Trophoblast cell (in vitro differentiated cells and primary cell): ENCODE measurements at regions not wholly inside any gene's neighbourhood (a gene's known extent, or its start where the extent isn't known, plus 50 kb on each side); places are given as distances from the start of the nearest gene placed in this dataset.

Source experiments
- DNase-seq, 2 donors: peaks; one replicate each; pipeline ENCODE4 v3.0.0-alpha.2; 2016
- H2AFZ ChIP-seq: 2 replicates; pipeline ENCODE4 v1.6.1; 2013; ENCODE audit warnings: low read length, moderate library complexity, mild to moderate bottlenecking; ENCODE audit not compliant: insufficient read depth, poor library complexity
- H2AK5ac ChIP-seq: 2 replicates; pipeline ENCODE4 v1.6.1; 2013; ENCODE audit warnings: mild to moderate bottlenecking, low read length
- H2BK120ac ChIP-seq: 2 replicates; pipeline ENCODE4 v1.6.1; 2013; ENCODE audit warnings: low read length, mild to moderate bottlenecking, moderate library complexity; ENCODE audit not compliant: insufficient read depth, poor library complexity
- H2BK12ac ChIP-seq: 2 replicates; pipeline ENCODE4 v1.6.1; 2013; ENCODE audit warnings: mild to moderate bottlenecking, low read length, moderate library complexity
- H2BK5ac ChIP-seq: 2 replicates; pipeline ENCODE4 v1.6.1; 2013; ENCODE audit warnings: low read length, low read depth, moderate library complexity, mild to moderate bottlenecking; ENCODE audit not compliant: poor library complexity
- H3K14ac ChIP-seq: 2 replicates; pipeline ENCODE4 v1.6.1; 2013; ENCODE audit warnings: mild to moderate bottlenecking, low read length
- H3K18ac ChIP-seq: 2 replicates; pipeline ENCODE4 v1.6.1; 2013; ENCODE audit warnings: mild to moderate bottlenecking, low read length
- H3K23ac ChIP-seq: 2 replicates; pipeline ENCODE4 v1.6.1; 2013; ENCODE audit warnings: low read length
- H3K27ac ChIP-seq: 2 replicates; pipeline ENCODE4 v1.5.1; 2013; ENCODE audit warnings: low read depth, mild to moderate bottlenecking, inconsistent platforms, low read length, moderate library complexity
- H3K27me3 ChIP-seq: 2 replicates; pipeline ENCODE4 v1.6.1; 2013; ENCODE audit warnings: inconsistent platforms, mild to moderate bottlenecking, low read length, moderate library complexity; ENCODE audit not compliant: insufficient read depth
- H3K36me3 ChIP-seq, 2 experiments: 1 replicate in 1 of 2; 2 replicates in 1 of 2; pipeline ENCODE4 v1.6.1; 2013; ENCODE audit warnings: low read length in 2 of 2, mild to moderate bottlenecking in 2 of 2, moderate library complexity in 1 of 2; ENCODE audit not compliant: insufficient read depth in 2 of 2, control insufficient read depth in 1 of 2
- H3K4ac ChIP-seq: 2 replicates; pipeline ENCODE4 v1.6.1; 2013; ENCODE audit warnings: low read depth, mild to moderate bottlenecking, low read length, moderate library complexity
- H3K4me1 ChIP-seq, 2 experiments: 1 replicate in 1 of 2; 2 replicates in 1 of 2; pipeline ENCODE4 v1.6.1; 2013; ENCODE audit warnings: low read length in 2 of 2, mild to moderate bottlenecking in 2 of 2, moderate library complexity in 1 of 2; ENCODE audit not compliant: insufficient read depth in 2 of 2, control insufficient read depth in 1 of 2
- H3K4me2 ChIP-seq: 2 replicates; pipeline ENCODE4 v1.6.1; 2013; ENCODE audit warnings: inconsistent platforms, mild to moderate bottlenecking, low read length, moderate library complexity
- H3K4me3 ChIP-seq: 2 replicates; pipeline ENCODE4 v1.5.1; 2013; ENCODE audit warnings: mild to moderate bottlenecking, low read depth, low read length, inconsistent platforms
- H3K79me1 ChIP-seq: one replicate; pipeline ENCODE4 v1.6.1; 2013; ENCODE audit warnings: low read length
- H3K79me2 ChIP-seq: 2 replicates; pipeline ENCODE4 v1.6.1; 2013; ENCODE audit warnings: low read length, mild to moderate bottlenecking; ENCODE audit not compliant: control insufficient read depth, insufficient read depth, poor library complexity
- H3K9ac ChIP-seq: 2 replicates; pipeline ENCODE4 v1.6.1; 2013; ENCODE audit warnings: mild to moderate bottlenecking, low read length
- H3K9me3 ChIP-seq: 2 replicates; pipeline ENCODE4 v1.6.1; 2013; ENCODE audit warnings: low read depth, mild to moderate bottlenecking, control low read depth, inconsistent platforms, low read length; ENCODE audit not compliant: insufficient read depth
- H4K12ac ChIP-seq: 2 replicates; pipeline ENCODE4 v1.6.1; 2013; ENCODE audit warnings: low read depth, mild to moderate bottlenecking, low read length, moderate library complexity
- H4K8ac ChIP-seq: 2 replicates; pipeline ENCODE4 v1.6.1; 2013; ENCODE audit warnings: low read depth, mild to moderate bottlenecking, low read length, moderate library complexity
- H4K91ac ChIP-seq: one replicate; pipeline ENCODE4 v1.6.1; 2013; ENCODE audit warnings: low read depth, mild to moderate bottlenecking, low read length, moderate library complexity
- WGBS: extraction: QIAGEN DNeasy Blood & Tissue Kit; methylation state at CpG from one replicate; pipeline ENCODE4 v1.1.7; 2013; ENCODE audit warnings: missing lambda C conversion rate; ENCODE audit not compliant: insufficient read length, insufficient coverage; ENCODE audit errors: extremely low coverage; 5-methylcytosine and 5-hydroxymethylcytosine counted together

- Histone ChIP-seq H2BK5ac (no peak overlapping the region), H3K79me1 (no peaks in the 10 kb centered on the region), H4K91ac (no peak overlapping the region), H3K4me3 (no peak overlapping the region), H3K4me1 (no peaks in the 10 kb centered on the region), H3K18ac (no peak overlapping the region), H3K36me3 (no peaks in the 10 kb centered on the region), H2BK12ac (no peak overlapping the region), H3K23ac (no peak overlapping the region), H4K12ac (no peak overlapping the region), H2AK5ac (no peak overlapping the region), H2AFZ (no peak overlapping the region), H4K8ac (no peak overlapping the region), H2BK120ac (no peak overlapping the region), H3K27me3 (no peaks in the 10 kb centered on the region), H3K79me2 (no peaks in the 10 kb centered on the region), H3K9ac (no peak overlapping the region), H3K9me3 (no peaks in the 10 kb centered on the region), H3K14ac (no peak overlapping the region), H3K27ac (no peak overlapping the region), H3K4me2 (no peak overlapping the region), H3K4ac (no peak overlapping the region)
- DNase-seq, result no peak
- WGBS, result no CpG with 5 or more reads among the region's 3 CpGs
Measured at GRCh38 chr1:190699165-190699564, 221.5 kb upstream of the BRINP3 start.

- no peak overlapping the region for H2BK120ac ChIP-seq
- WGBS, result no CpG with 5 or more reads among the region's 4 CpGs
- H3K18ac ChIP-seq, result no peak overlapping the region
Measured at GRCh38 chr1:190708418-190709057, 230.9 kb upstream of the BRINP3 start.

DNA sequence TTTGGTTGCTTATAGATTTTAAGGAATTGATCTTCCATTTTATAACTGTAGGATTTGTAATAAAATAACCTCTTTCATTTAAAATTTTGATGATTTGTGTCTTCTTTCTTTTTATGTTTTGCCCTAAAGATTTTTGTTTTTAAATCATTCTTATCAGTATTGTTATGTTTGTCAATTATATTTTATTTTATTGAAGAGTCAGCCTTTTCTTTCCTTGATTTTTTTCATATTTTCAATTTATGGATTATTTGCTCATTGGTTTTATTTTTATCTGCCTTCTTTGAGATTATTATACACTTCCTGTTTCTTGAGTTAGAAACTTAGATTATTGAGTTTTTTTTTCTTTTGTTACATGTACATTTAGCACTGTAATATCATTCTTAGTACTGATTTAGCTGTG is 233.4 kb upstream of the BRINP3 start:
- Histone ChIP-seq H3K27ac (no peak overlapping the region), H2BK5ac (no peak overlapping the region), H3K23ac (no peak overlapping the region), H3K4me2 (no peak overlapping the region), H3K9ac (no peak overlapping the region), H2AFZ (no peak overlapping the region), H3K4me3 (no peak overlapping the region), H3K4ac (no peak overlapping the region), H4K91ac (no peak overlapping the region), H2BK120ac (no peak overlapping the region), H4K12ac (no peak overlapping the region), H3K14ac (no peak overlapping the region), H4K8ac (no peak overlapping the region), H3K9me3 (no peaks in the 10 kb centered on the region), H3K79me1 (no peaks in the 10 kb centered on the region), H2BK12ac (no peak overlapping the region), H3K4me1 (no peaks in the 10 kb centered on the region), H2AK5ac (no peak overlapping the region), H3K18ac (no peak overlapping the region), H3K36me3 (no peaks in the 10 kb centered on the region), H3K79me2 (no peaks in the 10 kb centered on the region), H3K27me3 (no peaks in the 10 kb centered on the region)
- DNase-seq, result no peak

More at GRCh38 chr1:190708418-190709057, 230.9 kb upstream of the BRINP3 start:
- H4K12ac ChIP-seq, result no peak overlapping the region
- DNase-seq, result no peak
- H3K4me1 ChIP-seq, result no peaks in the 10 kb centered on the region
- no peaks in the 10 kb centered on the region for H3K27me3 ChIP-seq
- no peak overlapping the region for H2AFZ ChIP-seq
- H3K4ac ChIP-seq, result no peak overlapping the region
- no peak overlapping the region for H3K4me2 ChIP-seq
- no peaks in the 10 kb centered on the region for H3K36me3 ChIP-seq
- H4K8ac ChIP-seq, result no peak overlapping the region
- H3K14ac ChIP-seq, result no peak overlapping the region
- H3K79me1 ChIP-seq, result no peaks in the 10 kb centered on the region
- no peak overlapping the region for H2AK5ac ChIP-seq
- H3K4me3 ChIP-seq, result no peak overlapping the region
- H2BK12ac ChIP-seq, result no peak overlapping the region
- no peak overlapping the region for H3K27ac ChIP-seq
- H2BK5ac ChIP-seq, result no peak overlapping the region
- no peaks in the 10 kb centered on the region for H3K9me3 ChIP-seq
- no peaks in the 10 kb centered on the region for H3K79me2 ChIP-seq
- H4K91ac ChIP-seq, result no peak overlapping the region
- H3K9ac ChIP-seq, result no peak overlapping the region
- H3K23ac ChIP-seq, result no peak overlapping the region

- H3K79me2 ChIP-seq, result no peaks in the 10 kb centered on the region
- WGBS, result no CpG with 5 or more reads among the region's 1 CpG
- H3K18ac ChIP-seq, result no peak overlapping the region
- H3K79me1 ChIP-seq, result no peaks in the 10 kb centered on the region
- H3K4me2 ChIP-seq, result no peak overlapping the region
- no peaks in the 10 kb centered on the region for H3K36me3 ChIP-seq
- no peak overlapping the region for H4K91ac ChIP-seq
- H3K14ac ChIP-seq, result no peak overlapping the region
- no peak overlapping the region for H4K12ac ChIP-seq
- H4K8ac ChIP-seq, result no peak overlapping the region
- no peak overlapping the region for H3K4ac ChIP-seq
- no peaks in the 10 kb centered on the region for H3K4me1 ChIP-seq
- H3K27me3 ChIP-seq, result no peaks in the 10 kb centered on the region
- H2AK5ac ChIP-seq, result no peak overlapping the region
- no peaks in the 10 kb centered on the region for H3K9me3 ChIP-seq
- H3K9ac ChIP-seq, result no peak overlapping the region
- H3K4me3 ChIP-seq, result no peak overlapping the region
- H3K27ac ChIP-seq, result no peak overlapping the region
- DNase-seq, result no peak
- no peak overlapping the region for H3K23ac ChIP-seq
- no peak overlapping the region for H2BK5ac ChIP-seq
- no peak overlapping the region for H2BK12ac ChIP-seq
- no peak overlapping the region for H2AFZ ChIP-seq
- H2BK120ac ChIP-seq, result no peak overlapping the region
Measured at GRCh38 chr1:190717055-190717454, 239.4 kb upstream of the BRINP3 start.
